Activated CD4-positive, CD25-positive, alpha-beta regulatory T cell treated with anti-CD3 and anti-CD28 coated beads, Interleukin-2, amount 50 U/mL, for 72 hours (primary cell): ENCODE measurements at regions not wholly inside any gene's neighbourhood (a gene's known extent, or its start where the extent isn't known, plus 50 kb on each side); places are given as distances from the start of the nearest gene placed in this dataset.
"Not testable (repeated sequence)": the region's sequence is repeated elsewhere in the genome, so short reads cannot be mapped to it uniquely, and the experiment has no call there.

Experiments
- DNase-seq: peaks from one replicate; pipeline ENCODE4 v3.0.0; 2021

- DNase-seq, result no peak
Observed at GRCh38 chr18:51337406-51337805, 139.9 kb upstream of the MEX3C start.

GRCh38 chr18:51339856-51340255 lies 142.4 kb upstream of the MEX3C start:
- DNase-seq, result no peak

GRCh38 chr18:51340332-51340731 lies 142.9 kb upstream of the MEX3C start:
- DNase-seq, result no peak

- DNase-seq, result no peak
Observed at GRCh38 chr18:51342815-51343214, 145.3 kb upstream of the MEX3C start.

GRCh38 chr18:51345848-51346391 lies 148.4 kb upstream of the MEX3C start:
- no peak for DNase-seq

GRCh38 chr18:51346404-51346803 lies 148.9 kb upstream of the MEX3C start:
- no peak for DNase-seq

- no peak for DNase-seq
Observed at GRCh38 chr18:51350081-51350480, 152.6 kb upstream of the MEX3C start.

- no peak for DNase-seq
Observed at GRCh38 chr18:51355841-51356240, 158.4 kb upstream of the MEX3C start.

GRCh38 chr18:51360301-51360700 lies 162.8 kb upstream of the MEX3C start:
- not testable (repeated sequence) for DNase-seq

GRCh38 chr18:51361130-51361860 lies 163.8 kb upstream of the MEX3C start:
- DNase-seq, result no peak

GRCh38 chr18:51363384-51363783 lies 165.9 kb upstream of the MEX3C start:
- no peak for DNase-seq

- DNase-seq, result no peak
Observed at GRCh38 chr18:51370996-51371395, 173.5 kb upstream of the MEX3C start.

- no peak for DNase-seq
Observed at GRCh38 chr18:51371929-51372328, 174.4 kb upstream of the MEX3C start.

- DNase-seq, result no peak
Observed at GRCh38 chr18:51382081-51382480, 184.6 kb upstream of the MEX3C start.

GRCh38 chr18:51383116-51383515 lies 185.6 kb upstream of the MEX3C start:
- DNase-seq, result no peak

- no peak for DNase-seq
Observed at GRCh38 chr18:51383711-51384110, 186.2 kb upstream of the MEX3C start.

GRCh38 chr18:51385270-51385669 lies 187.8 kb upstream of the MEX3C start:
- DNase-seq, result no peak

- no peak for DNase-seq
Observed at GRCh38 chr18:51390702-51391101, 193.2 kb upstream of the MEX3C start.

- DNase-seq, result no peak
Observed at GRCh38 chr18:51391215-51391614, 193.7 kb upstream of the MEX3C start.

GRCh38 chr18:51391731-51392130 lies 194.2 kb upstream of the MEX3C start:
- DNase-seq, result no peak

GRCh38 chr18:51397347-51397962 lies 200.0 kb upstream of the MEX3C start:
- no peak for DNase-seq

GRCh38 chr18:51398104-51398503 lies 200.6 kb upstream of the MEX3C start:
- no peak for DNase-seq

GRCh38 chr18:51399491-51400122 lies 202.1 kb upstream of the MEX3C start:
- DNase-seq, result no peak

GRCh38 chr18:51400721-51401120 lies 203.2 kb upstream of the MEX3C start:
- no peak for DNase-seq
